Kidney epithelial cell (primary cell): ENCODE measurements at regions not wholly inside any gene's neighbourhood (a gene's known extent, or its start where the extent isn't known, plus 50 kb on each side); places are given as distances from the start of the nearest gene placed in this dataset.

Experiments used
- DNase-seq: peaks from one replicate; pipeline ENCODE4 v3.0.0-alpha.2; 2010; ENCODE audit warnings: low read depth
- H3K27me3 ChIP-seq: 2 replicates; pipeline ENCODE4 v1.6.0; 2011; ENCODE audit warnings: low read length; ENCODE audit not compliant: control insufficient read depth, insufficient read depth
- H3K36me3 ChIP-seq: 2 replicates; pipeline ENCODE4 v1.5.1; 2011; ENCODE audit warnings: low read length; ENCODE audit not compliant: control insufficient read depth, insufficient read depth
- H3K4me3 ChIP-seq: 2 replicates; pipeline ENCODE4 v1.5.1; 2011; ENCODE audit warnings: low read depth, mild to moderate bottlenecking, control low read depth, low read length
- CTCF ChIP-seq: IDR thresholded peaks from 2 replicates; pipeline ENCODE4 v1.5.1; 2011; ENCODE audit warnings: mild to moderate bottlenecking, moderate library complexity, low read length, control low read depth, inconsistent platforms; ENCODE audit not compliant: insufficient read depth, poor library complexity, severe bottlenecking

DNA sequence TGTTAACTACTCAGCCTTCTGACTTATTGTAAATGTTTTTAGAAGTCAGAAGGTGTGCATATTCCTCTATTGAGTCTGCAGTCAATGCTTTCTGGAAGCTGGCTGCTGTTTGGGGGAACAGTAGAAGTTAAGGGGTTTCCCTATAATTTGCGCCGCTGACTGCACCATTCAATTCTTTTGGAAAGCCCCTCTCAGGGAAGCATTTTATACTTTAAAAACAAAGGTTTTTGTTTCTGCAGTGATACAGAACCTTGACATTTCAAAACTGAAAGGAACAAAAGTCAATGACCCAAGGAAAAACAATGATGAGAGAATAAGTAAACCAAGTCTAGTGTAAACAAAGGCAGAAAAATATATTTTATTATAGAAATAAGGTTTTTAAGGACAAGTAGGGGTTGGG, 120.8 kb upstream of the TNFAIP3 start:
- no peak for TF ChIP-seq CTCF
- no peaks in the 10 kb centered on the region for H3K36me3 ChIP-seq
- no peak for DNase-seq
- H3K4me3 ChIP-seq: no peak overlapping the region
- H3K27me3 ChIP-seq: no peaks in the 10 kb centered on the region

DNA sequence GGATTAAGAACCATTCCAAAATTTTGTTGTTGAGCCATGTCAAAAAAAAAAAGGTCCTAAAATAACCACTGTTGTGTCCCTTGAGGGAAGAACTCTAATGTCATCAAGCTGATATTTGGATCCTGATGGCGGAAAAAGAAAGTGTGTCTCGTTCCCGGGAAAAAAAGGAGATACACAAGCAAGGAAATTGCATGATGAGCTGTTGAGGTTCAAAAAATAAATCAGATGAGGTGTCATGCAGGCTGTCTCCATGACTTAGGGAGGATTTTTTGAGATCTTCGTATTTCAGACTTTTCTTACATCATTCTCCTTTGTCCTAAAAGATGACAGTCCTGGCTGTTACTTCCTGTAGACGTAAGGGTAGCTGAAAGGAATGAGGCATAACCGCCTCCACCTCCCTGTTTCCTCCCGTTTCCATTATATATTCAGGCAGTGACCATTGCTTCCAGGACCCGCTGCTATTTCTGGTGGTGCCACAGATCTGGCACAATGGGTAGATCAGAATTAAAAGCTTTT, 117.3 kb upstream of the TNFAIP3 start:
- H3K36me3 ChIP-seq: no peaks in the 10 kb centered on the region
- DNase-seq: no peak
- H3K27me3 ChIP-seq: no peaks in the 10 kb centered on the region

DNA sequence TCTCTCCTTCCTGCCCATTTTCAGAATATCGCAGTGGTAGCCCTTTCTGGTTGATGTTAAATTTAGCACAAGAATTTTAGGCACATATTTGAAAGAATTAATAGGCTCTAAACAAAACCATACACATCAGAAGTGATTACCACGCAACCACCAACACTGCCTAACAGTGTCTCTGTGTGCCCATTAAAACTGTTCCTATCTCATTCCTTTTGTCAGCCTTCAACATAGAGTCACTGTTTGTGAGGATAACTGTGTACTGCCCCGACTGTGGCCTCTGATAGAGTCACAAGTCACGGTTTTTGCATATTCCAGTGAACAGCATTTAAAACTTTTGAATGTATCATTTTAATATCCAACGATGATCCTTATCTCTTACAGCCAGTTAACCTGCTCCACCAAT, 116.8 kb upstream of the TNFAIP3 start:
- no peaks in the 10 kb centered on the region for H3K36me3 ChIP-seq
- H3K27me3 ChIP-seq: no peaks in the 10 kb centered on the region
- no peak overlapping the region for H3K4me3 ChIP-seq
- TF ChIP-seq CTCF: no peak
- no peak for DNase-seq

More for the DNA sequence above, 117.3 kb upstream of the TNFAIP3 start:
- H3K4me3 ChIP-seq: no peak overlapping the region
- TF ChIP-seq CTCF: no peak

DNA sequence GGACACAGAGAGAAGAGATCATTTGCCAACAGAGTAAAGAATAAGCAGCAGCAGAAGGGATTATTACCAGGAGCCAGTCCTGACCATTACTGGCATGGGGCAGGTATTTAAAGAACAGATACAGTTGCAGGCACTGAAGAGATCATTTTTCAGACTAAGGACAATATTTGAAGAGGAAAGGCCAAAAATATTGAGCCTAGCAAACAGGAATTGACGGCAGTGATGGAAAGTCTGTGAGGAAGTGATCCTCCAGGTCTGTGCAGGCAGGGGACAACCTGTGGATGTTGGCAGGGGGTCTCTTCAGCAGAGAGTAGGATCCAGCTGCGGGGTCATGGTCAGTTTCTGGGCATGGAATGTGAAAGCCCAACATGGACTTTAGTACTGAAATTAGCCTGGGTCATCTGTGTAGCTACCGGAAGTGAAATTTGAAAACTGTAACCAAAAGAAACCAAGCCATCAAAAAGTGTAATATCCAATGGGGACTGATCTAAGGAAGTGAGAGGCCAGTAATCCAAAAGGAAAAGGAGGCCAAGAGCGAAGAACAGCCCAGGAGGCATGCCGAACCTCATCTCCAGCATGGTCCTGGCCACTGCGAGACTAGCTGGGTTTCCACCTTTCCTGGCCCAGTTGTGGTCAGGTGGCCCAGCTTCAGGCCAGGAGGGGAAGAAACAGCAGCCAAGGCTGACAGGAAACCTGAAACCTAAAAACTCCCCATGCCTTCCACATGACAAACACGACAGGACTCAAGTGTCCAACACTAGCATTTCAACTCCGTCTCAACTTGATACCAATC, 115.1 kb upstream of the TNFAIP3 start:
- no peak for TF ChIP-seq CTCF
- DNase-seq: no peak
- no peak overlapping the region for H3K4me3 ChIP-seq
- H3K27me3 ChIP-seq: no peaks in the 10 kb centered on the region
- H3K36me3 ChIP-seq: no peaks in the 10 kb centered on the region

DNA sequence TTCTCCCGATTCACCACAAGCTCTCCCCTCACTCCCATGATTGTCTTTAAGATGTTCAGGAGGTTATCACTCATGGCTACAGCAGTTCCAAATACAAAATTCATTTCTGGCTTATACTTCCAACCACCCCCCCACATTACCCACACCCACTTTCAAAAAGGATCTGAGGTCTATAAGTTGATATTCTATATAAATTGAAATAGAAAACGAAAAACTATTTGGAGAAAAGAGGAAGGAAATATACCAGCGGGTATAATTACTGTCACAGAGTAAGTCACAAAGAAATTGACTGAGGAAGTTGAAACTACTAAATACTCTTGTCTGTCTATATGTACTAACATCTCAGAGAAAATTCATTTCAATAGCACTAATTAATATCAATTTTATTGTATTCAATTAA, 112.7 kb upstream of the TNFAIP3 start:
- no peak for TF ChIP-seq CTCF
- no peaks in the 10 kb centered on the region for H3K36me3 ChIP-seq
- no peaks in the 10 kb centered on the region for H3K27me3 ChIP-seq
- DNase-seq: no peak
- no peak overlapping the region for H3K4me3 ChIP-seq

- Histone ChIP-seq H3K27me3 (no peaks in the 10 kb centered on the region), H3K36me3 (no peaks in the 10 kb centered on the region), H3K4me3 (no peak overlapping the region)
- DNase-seq: no peak
- TF ChIP-seq CTCF: no peak
Observed at GRCh38 chr6:137754866-137755265, 112.2 kb upstream of the TNFAIP3 start.
